ENCODE measurements at regions not wholly inside any gene's neighbourhood (a gene's known extent, or its start where the extent isn't known, plus 50 kb on each side); places are given as distances from the start of the nearest gene placed in this dataset.

- CTCF ChIA-PET: no interaction called here
- BruUV-seq (replicated peaks): no TSS peak
Measured at GRCh38 chr3:161602475-161602874, 105.9 kb downstream of the OTOL1 start.

GRCh38 chr3:161602918-161603317 is 106.3 kb downstream of the OTOL1 start:
- Histone ChIP-seq H3K27ac (ENCODE audit: low read depth, low read length, poor library complexity, severe bottlenecking) (no peak overlapping the region), H3K4me3 (ENCODE audit: low read depth, low read length, poor library complexity, severe bottlenecking) (no peak overlapping the region), H3K9me3 (ENCODE audit: low read depth, low read length, poor library complexity, severe bottlenecking) (no peaks in the 10 kb centered on the region), H3K36me3 (ENCODE audit: insufficient read depth, low read length, poor library complexity, severe bottlenecking) (no peaks in the 10 kb centered on the region), H3K4me1 (ENCODE audit: insufficient read depth, low read length, poor library complexity, severe bottlenecking) (no peaks in the 10 kb centered on the region), H3K27me3 (replicated peaks; ENCODE audit: insufficient read depth, low read depth, low read length, poor library complexity) (no peaks in the 10 kb centered on the region)
- ChIA-PET CTCF (no interaction called here), POLR2A (ENCODE audit: low non-redundant PET) (no interaction called here)
- no peak for DNase-seq (ENCODE audit: low spot score)
- TF ChIP-seq EZH2 (IDR thresholded peaks at IDR 0.05; ENCODE audit: borderline replicate concordance, low read depth, low read length, poor library complexity, severe bottlenecking): no peak
- TF ChIP-seq CTCF (conservative IDR thresholded peaks at IDR 0.05; ENCODE audit: low read depth, low read length): no peak
- intact Hi-C loops (cut with micrococcal nuclease; ENCODE audit: unreplicated experiment): no loop called here
- no TSS peak for BruUV-seq (replicated peaks)

More at GRCh38 chr3:161602475-161602874, 105.9 kb downstream of the OTOL1 start:
- H3K4me3 ChIP-seq (ENCODE audit: low read depth, low read length, poor library complexity, severe bottlenecking): no peak overlapping the region
- no peaks in the 10 kb centered on the region for H3K4me1 ChIP-seq (ENCODE audit: insufficient read depth, low read length, poor library complexity, severe bottlenecking)
- H3K27ac ChIP-seq (ENCODE audit: low read depth, low read length, poor library complexity, severe bottlenecking): no peak overlapping the region
- intact Hi-C loops (cut with micrococcal nuclease; ENCODE audit: unreplicated experiment): no loop called here
- TF ChIP-seq CTCF (conservative IDR thresholded peaks at IDR 0.05; ENCODE audit: low read depth, low read length): no peak
- no peak for TF ChIP-seq EZH2 (IDR thresholded peaks at IDR 0.05; ENCODE audit: borderline replicate concordance, low read depth, low read length, poor library complexity, severe bottlenecking)
- no peaks in the 10 kb centered on the region for H3K36me3 ChIP-seq (ENCODE audit: insufficient read depth, low read length, poor library complexity, severe bottlenecking)
- no peaks in the 10 kb centered on the region for H3K9me3 ChIP-seq (ENCODE audit: low read depth, low read length, poor library complexity, severe bottlenecking)
- H3K27me3 ChIP-seq (replicated peaks; ENCODE audit: insufficient read depth, low read depth, low read length, poor library complexity): no peaks in the 10 kb centered on the region
- POLR2A ChIA-PET (ENCODE audit: low non-redundant PET): no interaction called here
- DNase-seq (ENCODE audit: low spot score): no peak

GRCh38 chr3:161607056-161607455 is 110.4 kb downstream of the OTOL1 start:
- Histone ChIP-seq H3K4me1 (ENCODE audit: insufficient read depth, low read length, poor library complexity, severe bottlenecking) (no peaks in the 10 kb centered on the region), H3K4me3 (ENCODE audit: low read depth, low read length, poor library complexity, severe bottlenecking) (no peak overlapping the region), H3K9me3 (ENCODE audit: low read depth, low read length, poor library complexity, severe bottlenecking) (no peaks in the 10 kb centered on the region), H3K36me3 (ENCODE audit: insufficient read depth, low read length, poor library complexity, severe bottlenecking) (no peaks in the 10 kb centered on the region), H3K27ac (ENCODE audit: low read depth, low read length, poor library complexity, severe bottlenecking) (no peak overlapping the region), H3K27me3 (replicated peaks; ENCODE audit: insufficient read depth, low read depth, low read length, poor library complexity) (no peaks in the 10 kb centered on the region)
- CTCF ChIA-PET: no interaction called here
- POLR2A ChIA-PET (ENCODE audit: low non-redundant PET): no interaction called here
- no TSS peak for BruUV-seq (replicated peaks)
- TF ChIP-seq EZH2 (IDR thresholded peaks at IDR 0.05; ENCODE audit: borderline replicate concordance, low read depth, low read length, poor library complexity, severe bottlenecking) (no peak), CTCF (conservative IDR thresholded peaks at IDR 0.05; ENCODE audit: low read depth, low read length) (no peak)
- no peak for DNase-seq (ENCODE audit: low spot score)
- intact Hi-C loops (cut with micrococcal nuclease; ENCODE audit: unreplicated experiment): no loop called here

Data from A673 (cell line).